HCT116 (cell line): ENCODE measurements at regions not wholly inside any gene's neighbourhood (a gene's known extent, or its start where the extent isn't known, plus 50 kb on each side); places are given as distances from the start of the nearest gene placed in this dataset.

Experiments used
- CTCF ChIP-seq, 3 experiments: fragments of 200-600 bp in 1 of 3; sonication (generic) in 1 of 3; IDR thresholded peaks in 2 of 3; conservative IDR thresholded peaks in 1 of 3; 2 replicates each; pipeline ENCODE4 v1.5.1; 2012 to 2017; ENCODE audit warnings: low read depth in 2 of 3, low read length in 2 of 3, antibody characterized with exemption in 1 of 3, borderline replicate concordance in 1 of 3, control low read depth in 1 of 3, mild to moderate bottlenecking in 1 of 3, mixed read lengths in 1 of 3, mixed run types in 1 of 3, moderate library complexity in 1 of 3; ENCODE audit not compliant: insufficient read depth in 1 of 3
- EZH2 ChIP-seq: fragments of 200-600 bp; sonication (generic); IDR thresholded peaks from 2 replicates; pipeline ENCODE4 v1.6.1; 2017; ENCODE audit warnings: antibody characterized with exemption, mixed run types
- POLR2A ChIP-seq: IDR thresholded peaks from 2 replicates; pipeline ENCODE4 v1.7.0; 2011; ENCODE audit warnings: borderline replicate concordance; ENCODE audit not compliant: insufficient read depth, insufficient read length; ENCODE audit errors: extremely low read depth
- RAD21 ChIP-seq: IDR thresholded peaks from 2 replicates; pipeline ENCODE4 v1.6.1; 2012; ENCODE audit warnings: low read depth, mild to moderate bottlenecking
- REST ChIP-seq: IDR thresholded peaks from 2 replicates; pipeline ENCODE4 v1.6.1; 2012; ENCODE audit warnings: low read depth
- YY1 ChIP-seq: IDR thresholded peaks from 2 replicates; pipeline ENCODE4 v1.6.1; 2011; ENCODE audit warnings: low read length, low read depth, moderate library complexity, mild to moderate bottlenecking; ENCODE audit not compliant: insufficient replicate concordance; ENCODE audit errors: extremely low read depth
- TF ChIP-seq, protein P1 (sequence below): IDR thresholded peaks from 2 replicates; pipeline ENCODE4 v1.6.1; 2011; ENCODE audit warnings: mild to moderate bottlenecking, low read length, moderate library complexity; ENCODE audit not compliant: insufficient replicate concordance; ENCODE audit errors: extremely low read depth

GRCh38 chr10:118148247-118148646, 101.5 kb upstream of the RAB11FIP2 start:
- TF ChIP-seq REST (no peak), POLR2A (no peak), CTCF (IDR thresholded peaks at IDR 0.05 in 2 of 3, conservative IDR thresholded peaks at IDR 0.05 in 1 of 3; ENCODE audit: borderline replicate concordance in 1 of 3, insufficient read depth in 1 of 3, low read depth in 2 of 3, low read length in 2 of 3) (no peak), EZH2 (no peak), YY1 (no peak), RAD21 (no peak)
- TF ChIP-seq, protein P1, sequence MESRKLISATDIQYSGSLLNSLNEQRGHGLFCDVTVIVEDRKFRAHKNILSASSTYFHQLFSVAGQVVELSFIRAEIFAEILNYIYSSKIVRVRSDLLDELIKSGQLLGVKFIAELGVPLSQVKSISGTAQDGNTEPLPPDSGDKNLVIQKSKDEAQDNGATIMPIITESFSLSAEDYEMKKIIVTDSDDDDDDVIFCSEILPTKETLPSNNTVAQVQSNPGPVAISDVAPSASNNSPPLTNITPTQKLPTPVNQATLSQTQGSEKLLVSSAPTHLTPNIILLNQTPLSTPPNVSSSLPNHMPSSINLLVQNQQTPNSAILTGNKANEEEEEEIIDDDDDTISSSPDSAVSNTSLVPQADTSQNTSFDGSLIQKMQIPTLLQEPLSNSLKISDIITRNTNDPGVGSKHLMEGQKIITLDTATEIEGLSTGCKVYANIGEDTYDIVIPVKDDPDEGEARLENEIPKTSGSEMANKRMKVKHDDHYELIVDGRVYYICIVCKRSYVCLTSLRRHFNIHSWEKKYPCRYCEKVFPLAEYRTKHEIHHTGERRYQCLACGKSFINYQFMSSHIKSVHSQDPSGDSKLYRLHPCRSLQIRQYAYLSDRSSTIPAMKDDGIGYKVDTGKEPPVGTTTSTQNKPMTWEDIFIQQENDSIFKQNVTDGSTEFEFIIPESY: no peak
